A549 (cell line): ENCODE measurements at regions not wholly inside any gene's neighbourhood (a gene's known extent, or its start where the extent isn't known, plus 50 kb on each side); places are given as distances from the start of the nearest gene placed in this dataset.

Experiments
- ATAC-seq, 2 experiments: fragments of 200-7000 bp in 1 of 2; fragments of >200 bp in 1 of 2; cut with Nextera tagmentation in 1 of 2; cut with Tn5 transposase in 1 of 2; 3 replicates each; pipeline versions ENCODE4 v1.8.0 to v1.9.1; 2018 to 2020; ENCODE audit warnings: mild to moderate bottlenecking in 1 of 2, moderate library complexity in 1 of 2
- CTCF ChIA-PET: fragments of 300-600 bp; sonication (Branson Sonifier 250); formaldehyde crosslinking; extraction: SDS; loops from one replicate; lab custom pipeline; 2021; ENCODE audit warnings: antibody characterized with exemption, inconsistent platforms; lab: Yijun Ruan, JAX
- POLR2A ChIA-PET: fragments of 350-600 bp; formaldehyde crosslinking; extraction: SDS; loops from one replicate; lab custom pipeline; 2021; ENCODE audit warnings: antibody characterized with exemption, inconsistent platforms; lab: Yijun Ruan, JAX
- DNase-seq, 2 experiments: peaks; one replicate each; pipeline versions ENCODE4 v3.0.0 to v3.0.0-alpha.2; 2011 to 2016; ENCODE audit warnings: low read depth in 1 of 2, low spot score in 1 of 2
- FAIRE-seq: peaks from 2 replicates; lab custom pipeline; 2011; peaks lifted over from hg19 to GRCh38; lab: Jason Lieb, UNC
- H3K27ac ChIP-seq, 2 experiments: fragments of >200 bp; sonication (Bioruptor Twin); formaldehyde crosslinking; 3 replicates each; pipeline ENCODE4 v1.5.1; 2016 to 2017
- H3K4me1 ChIP-seq: fragments of >200 bp; sonication (Bioruptor Twin); formaldehyde crosslinking; 3 replicates; pipeline ENCODE4 v1.6.1; 2016
- H3K4me2 ChIP-seq: fragments of >200 bp; sonication (Bioruptor Twin); formaldehyde crosslinking; 3 replicates; pipeline ENCODE4 v1.6.1; 2016
- H3K4me3 ChIP-seq: fragments of >200 bp; sonication (Bioruptor Twin); formaldehyde crosslinking; 3 replicates; pipeline ENCODE4 v1.5.1; 2016
- H3K9me3 ChIP-seq: fragments of >200 bp; sonication (Bioruptor Twin); formaldehyde crosslinking; 3 replicates; pipeline ENCODE4 v1.6.1; 2016
- BCL3 ChIP-seq: fragments of >200 bp; sonication (Bioruptor Twin); formaldehyde crosslinking; IDR thresholded peaks from 3 replicates; pipeline ENCODE4 v1.6.1; 2016
- BHLHE40 ChIP-seq: IDR thresholded peaks from 2 replicates; pipeline ENCODE4 v1.6.1; 2012; ENCODE audit warnings: low read depth, low read length, inconsistent platforms
- CBX2 ChIP-seq: fragments of 200-600 bp; sonication (generic); IDR thresholded peaks from 2 replicates; pipeline ENCODE4 v1.6.1; 2016; ENCODE audit warnings: low read depth, mild to moderate bottlenecking, borderline replicate concordance
- CHD2 ChIP-seq: fragments of 150-350 bp; IDR thresholded peaks from 2 replicates; pipeline ENCODE4 v1.6.1; 2014; ENCODE audit warnings: low read length; ENCODE audit not compliant: partially characterized antibody
- EHMT2 ChIP-seq: fragments of 200-600 bp; sonication (generic); IDR thresholded peaks from 2 replicates; pipeline ENCODE4 v1.6.1; 2016; ENCODE audit warnings: antibody characterized with exemption, low read depth, mild to moderate bottlenecking, moderate library complexity
- EP300 ChIP-seq, 2 experiments: fragments of >200 bp; sonication (Bioruptor Twin); formaldehyde crosslinking; IDR thresholded peaks; 2 replicates in 1 of 2; 3 replicates in 1 of 2; pipeline ENCODE4 v1.6.1; 2016 to 2017
- FOSB ChIP-seq: fragments of 250-450 bp; sonication (Bioruptor Pico); IDR thresholded peaks from 2 replicates; pipeline ENCODE4 v1.5.0; 2020; ENCODE audit warnings: mild to moderate bottlenecking, moderate library complexity
- FOSL2 ChIP-seq, 2 experiments: fragments of 450-650 bp in 1 of 2; fragments of >200 bp in 1 of 2; sonication (Bioruptor Twin) in 1 of 2; formaldehyde crosslinking; IDR thresholded peaks; 2 replicates each; pipeline versions ENCODE4 v1.5.0 to v1.6.1; 2016 to 2020; ENCODE audit warnings: mild to moderate bottlenecking in 1 of 2, moderate library complexity in 1 of 2
- GATA3 ChIP-seq: IDR thresholded peaks from 2 replicates; pipeline ENCODE4 v1.6.1; 2012; ENCODE audit warnings: borderline replicate concordance
- HDAC2 ChIP-seq: fragments of 200-600 bp; sonication (generic); IDR thresholded peaks from 2 replicates; pipeline ENCODE4 v1.6.1; 2016
- MAFK ChIP-seq: fragments of 450-650 bp; IDR thresholded peaks from 2 replicates; pipeline ENCODE4 v1.6.1; 2014; ENCODE audit not compliant: partially characterized antibody
- NR3C1 ChIP-seq: fragments of >200 bp; sonication (Bioruptor Twin); formaldehyde crosslinking; IDR thresholded peaks from 3 replicates; pipeline ENCODE4 v1.6.1; 2017
- PHF8 ChIP-seq: fragments of 200-600 bp; sonication (generic); IDR thresholded peaks from 2 replicates; pipeline ENCODE4 v1.6.1; 2016; ENCODE audit warnings: low read depth, mild to moderate bottlenecking, antibody characterized with exemption, moderate library complexity, borderline replicate concordance
- RAD21 ChIP-seq, 2 experiments: fragments of >200 bp in 1 of 2; sonication (Bioruptor Twin) in 1 of 2; formaldehyde crosslinking in 1 of 2; IDR thresholded peaks in 1 of 2; conservative IDR thresholded peaks in 1 of 2; 2 replicates in 1 of 2; 3 replicates in 1 of 2; pipeline ENCODE4 v1.6.1; 2012 to 2018; ENCODE audit warnings: inconsistent platforms in 1 of 2
- RARB ChIP-seq: fragments of 250-450 bp; sonication (Bioruptor Pico); IDR thresholded peaks from 2 replicates; pipeline ENCODE4 v1.8.0; 2021; ENCODE audit warnings: mild to moderate bottlenecking, moderate library complexity
- RCOR1 ChIP-seq: fragments of 150-350 bp; IDR thresholded peaks from 2 replicates; pipeline ENCODE4 v1.6.1; 2014; ENCODE audit warnings: antibody characterized with exemption, low read length, low read depth
- RFX5 ChIP-seq: fragments of 450-650 bp; IDR thresholded peaks from 2 replicates; pipeline ENCODE4 v1.7.1; 2014; ENCODE audit warnings: antibody characterized with exemption, mild to moderate bottlenecking, moderate library complexity
- SMC3 ChIP-seq: fragments of >200 bp; sonication (Bioruptor Twin); formaldehyde crosslinking; IDR thresholded peaks from 3 replicates; pipeline ENCODE4 v1.6.1; 2018; ENCODE audit warnings: inconsistent platforms
- TFCP2L1 ChIP-seq: fragments of 250-450 bp; sonication (Bioruptor Pico); IDR thresholded peaks from 2 replicates; pipeline ENCODE4 v1.5.0; 2021; ENCODE audit warnings: mild to moderate bottlenecking
- ZC3H11A ChIP-seq: fragments of 450-650 bp; IDR thresholded peaks from 2 replicates; pipeline ENCODE4 v1.6.1; 2014; ENCODE audit warnings: antibody characterized with exemption, mild to moderate bottlenecking
- ZSCAN20 ChIP-seq: fragments of 250-450 bp; sonication (Bioruptor Pico); IDR thresholded peaks from 2 replicates; pipeline ENCODE4 v1.8.0; 2022; ENCODE audit warnings: mild to moderate bottlenecking, moderate library complexity
- WGBS: methylation state at CpG from one replicate; pipeline ENCODE4 v1.1.6; 2017; ENCODE audit errors: missing lambda C conversion rate; 5-methylcytosine and 5-hydroxymethylcytosine counted together
- TF ChIP-seq, protein P1 (sequence below): IDR thresholded peaks from 2 replicates; pipeline ENCODE4 v1.6.1; 2012; ENCODE audit warnings: low read depth, borderline replicate concordance

DNA sequence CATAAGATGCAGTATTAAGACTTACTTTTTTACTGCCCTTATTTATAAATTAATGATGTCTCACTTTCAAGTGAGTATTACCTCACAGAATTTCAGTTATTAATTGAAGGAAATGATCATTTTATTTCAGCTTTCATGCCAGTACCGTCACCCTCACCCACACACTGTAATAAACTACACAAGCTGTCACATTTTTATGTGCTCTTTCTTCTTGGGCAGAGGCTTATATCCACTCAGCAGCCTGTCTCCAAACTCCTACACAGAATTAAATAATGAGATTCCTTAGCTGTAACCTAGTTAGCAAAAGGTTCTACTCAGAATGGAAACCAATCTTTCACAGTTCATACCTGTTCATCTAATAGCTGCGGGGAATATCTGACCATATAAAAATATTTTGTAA, 1915.8 kb upstream of the CDH6 start:
- FAIRE-seq (no peak), DNase-seq (no peak)
- no peak overlapping the region for H3K27ac ChIP-seq
- POLR2A ChIA-PET = no interaction called here
- TF ChIP-seq NR3C1 (no peak), PHF8 (no peak), CBX2 (no peak), RARB (CRISPR knock-in tag) (no peak)
- TF ChIP-seq, all 56 proteins: peak for 0
- no peak for ATAC-seq
- no peaks in the 10 kb centered on the region for H3K4me1 ChIP-seq
- peaks cover 5% of the 10 kb centered on the region; the same call in 2 of the 3 replicates for H3K9me3 ChIP-seq
- no peak overlapping the region for H3K4me3 ChIP-seq
- H3K4me2 ChIP-seq = no peak overlapping the region
- 45% methylated on average over 2 of the region's 2 CpGs for WGBS
- CTCF ChIA-PET = no interaction called here

GRCh38 chr5:29276371-29276770, 1917.1 kb upstream of the CDH6 start:
- DNase-seq (no peak), ATAC-seq (no peak), FAIRE-seq (no peak)
- Histone ChIP-seq H3K4me3 (no peak overlapping the region), H3K27ac (no peak overlapping the region), H3K4me2 (no peak overlapping the region), H3K4me1 (no peaks in the 10 kb centered on the region), H3K9me3 (peaks cover 5% of the 10 kb centered on the region; the same call in 2 of the 3 replicates)
- 70% methylated on average over 1 of the region's 1 CpG for WGBS
- ChIA-PET CTCF (no interaction called here), POLR2A (no interaction called here)
- TF ChIP-seq SMC3 = no peak
- TF ChIP-seq HDAC2 = no peak
- no peak for TF ChIP-seq MAFK
- no peak for TF ChIP-seq ZSCAN20 (CRISPR knock-in tag)
- TF ChIP-seq GATA3 = no peak
- no peak for TF ChIP-seq TFCP2L1 (CRISPR knock-in tag)
- no peak for TF ChIP-seq FOSB (CRISPR knock-in tag)
- TF ChIP-seq CHD2 = no peak
- TF ChIP-seq RCOR1 = no peak
- no peak for TF ChIP-seq BHLHE40
- no peak for TF ChIP-seq RARB (CRISPR knock-in tag)

DNA sequence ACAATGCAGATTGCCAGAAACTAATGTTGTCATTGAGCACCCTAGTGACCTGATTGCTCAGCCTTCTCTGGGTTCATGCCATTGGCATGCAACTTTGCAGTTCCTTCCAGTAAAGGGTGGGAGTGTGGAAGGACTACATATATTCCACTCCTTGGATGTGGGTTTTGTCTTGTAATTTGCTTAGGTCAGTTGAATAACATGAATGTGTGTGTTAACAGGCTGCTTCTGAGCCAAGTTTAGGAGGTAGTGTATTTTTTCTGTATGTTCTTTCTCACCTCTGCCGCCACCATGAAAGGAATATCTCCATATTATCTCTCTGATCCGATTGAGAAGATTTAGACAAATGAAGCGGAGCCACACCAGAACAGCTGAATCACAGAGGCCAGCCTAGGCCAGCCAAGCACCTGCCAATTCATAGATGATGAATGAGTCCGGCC, 1929.6 kb upstream of the CDH6 start:
- FAIRE-seq (no peak), ATAC-seq (no peak), DNase-seq (peak in 1 of 2 experiments; percentile 30)
- TF ChIP-seq GATA3 (no peak), MAFK (no peak), TFCP2L1 (CRISPR knock-in tag) (no peak), HDAC2 (no peak), ZSCAN20 (CRISPR knock-in tag) (no peak), EP300 (IDR thresholded peaks at IDR 0.05) (no peak), RFX5 (no peak), RCOR1 (no peak), BCL3 (no peak), NR3C1 (no peak), FOSL2 (IDR thresholded peaks at IDR 0.05) (no peak), FOSL2 (CRISPR knock-in tag; IDR thresholded peaks at IDR 0.05) (no peak), EHMT2 (no peak), ZC3H11A (no peak), RAD21 (conservative IDR thresholded peaks at IDR 0.05 in 1 of 2, IDR thresholded peaks at IDR 0.05 in 1 of 2) (no peak)
- TF ChIP-seq, protein P1, sequence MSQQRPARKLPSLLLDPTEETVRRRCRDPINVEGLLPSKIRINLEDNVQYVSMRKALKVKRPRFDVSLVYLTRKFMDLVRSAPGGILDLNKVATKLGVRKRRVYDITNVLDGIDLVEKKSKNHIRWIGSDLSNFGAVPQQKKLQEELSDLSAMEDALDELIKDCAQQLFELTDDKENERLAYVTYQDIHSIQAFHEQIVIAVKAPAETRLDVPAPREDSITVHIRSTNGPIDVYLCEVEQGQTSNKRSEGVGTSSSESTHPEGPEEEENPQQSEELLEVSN = no peak
- ChIA-PET CTCF (no interaction called here), POLR2A (no interaction called here)
- WGBS = 41% methylated on average over 4 of the region's 4 CpGs
- peaks cover 26% of the 10 kb centered on the region for H3K4me1 ChIP-seq
- no peak overlapping the region for H3K4me3 ChIP-seq
- peak overlapping the region; percentile 83 to 84 for H3K27ac ChIP-seq
- H3K4me2 ChIP-seq = no peak overlapping the region
- H3K9me3 ChIP-seq = no peaks in the 10 kb centered on the region
